Activated T-cell treated with anti-CD3 and anti-CD28 coated beads, Interleukin-2, amount 50 U/mL, for 24 hours (primary cell): ENCODE measurements at regions not wholly inside any gene's neighbourhood (a gene's known extent, or its start where the extent isn't known, plus 50 kb on each side); places are given as distances from the start of the nearest gene placed in this dataset.
"Not testable (repeated sequence)": the region's sequence is repeated elsewhere in the genome, so short reads cannot be mapped to it uniquely, and the experiment has no call there.

Source experiments
- DNase-seq: peaks from one replicate; pipeline ENCODE4 v3.0.0-alpha.2; 2020
- H3K27ac Mint-ChIP-seq: 2 replicates; pipeline ENCODE4 v1.8.0; 2020; ENCODE audit warnings: mild to moderate bottlenecking, mixed read lengths
- H3K27me3 Mint-ChIP-seq: 2 replicates; pipeline ENCODE4 v1.8.0; 2020; ENCODE audit warnings: mixed read lengths
- H3K36me3 Mint-ChIP-seq: 2 replicates; pipeline ENCODE4 v1.8.0; 2020; ENCODE audit warnings: low read depth, mixed read lengths
- H3K4me1 Mint-ChIP-seq: 2 replicates; pipeline ENCODE4 v1.8.0; 2020; ENCODE audit warnings: low read depth, mixed read lengths
- H3K4me3 Mint-ChIP-seq: 2 replicates; pipeline ENCODE4 v1.8.0; 2020; ENCODE audit warnings: mild to moderate bottlenecking, moderate library complexity, mixed read lengths
- H3K9me3 Mint-ChIP-seq: 2 replicates; pipeline ENCODE4 v1.8.0; 2020; ENCODE audit warnings: mixed read lengths

DNA sequence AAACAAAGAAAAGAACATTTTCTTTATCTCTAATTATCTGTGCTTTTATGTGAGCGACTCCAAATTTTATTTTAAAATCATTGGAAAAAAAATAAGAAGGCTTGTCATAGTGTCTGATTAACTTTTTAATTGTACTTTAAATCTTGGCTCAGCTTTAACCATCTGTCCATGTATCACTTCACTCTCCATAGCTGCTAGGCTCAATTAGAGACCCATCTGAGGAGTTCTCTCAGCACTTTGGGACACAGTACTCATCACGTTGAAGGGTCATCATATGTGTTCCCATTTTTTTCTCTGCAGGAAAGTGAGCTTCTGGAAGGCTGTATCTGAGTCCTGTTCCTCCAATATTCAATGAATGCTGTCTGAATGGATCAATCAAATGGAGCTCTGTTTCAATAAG lies 908.5 kb upstream of the ROBO1 start:
- H3K4me1 Mint-ChIP-seq = no peaks in the 10 kb centered on the region

DNA sequence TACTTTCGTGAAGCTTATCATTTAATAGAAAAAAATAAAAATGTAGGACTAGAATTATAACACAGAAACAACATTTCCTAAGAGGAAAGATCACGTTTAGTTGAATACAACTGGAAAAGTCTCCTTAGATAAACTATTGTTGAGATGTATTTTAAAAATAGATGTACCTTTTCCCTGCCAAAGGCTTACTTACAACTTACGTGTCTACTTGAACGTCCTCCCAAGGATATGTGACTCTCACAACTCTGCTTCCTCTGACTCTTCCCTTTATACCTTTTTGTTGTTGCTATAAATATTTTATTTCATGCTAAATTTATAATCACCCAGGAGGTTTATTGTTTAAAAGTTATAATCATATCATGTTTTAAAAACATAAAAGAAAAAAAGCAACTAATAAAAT lies 908.0 kb upstream of the ROBO1 start:
- Mint-ChIP-seq H3K4me1 (no peaks in the 10 kb centered on the region), H3K27ac (no peak overlapping the region), H3K4me3 (no peak overlapping the region), H3K36me3 (no peaks in the 10 kb centered on the region), H3K9me3 (peaks cover 5% of the 10 kb centered on the region), H3K27me3 (no peaks in the 10 kb centered on the region)
- DNase-seq = no peak

More for the DNA sequence above, 908.5 kb upstream of the ROBO1 start:
- no peak for DNase-seq
- Mint-ChIP-seq H3K27ac (no peak overlapping the region), H3K27me3 (no peaks in the 10 kb centered on the region), H3K9me3 (peaks cover 2% of the 10 kb centered on the region), H3K4me3 (no peak overlapping the region), H3K36me3 (no peaks in the 10 kb centered on the region)

DNA sequence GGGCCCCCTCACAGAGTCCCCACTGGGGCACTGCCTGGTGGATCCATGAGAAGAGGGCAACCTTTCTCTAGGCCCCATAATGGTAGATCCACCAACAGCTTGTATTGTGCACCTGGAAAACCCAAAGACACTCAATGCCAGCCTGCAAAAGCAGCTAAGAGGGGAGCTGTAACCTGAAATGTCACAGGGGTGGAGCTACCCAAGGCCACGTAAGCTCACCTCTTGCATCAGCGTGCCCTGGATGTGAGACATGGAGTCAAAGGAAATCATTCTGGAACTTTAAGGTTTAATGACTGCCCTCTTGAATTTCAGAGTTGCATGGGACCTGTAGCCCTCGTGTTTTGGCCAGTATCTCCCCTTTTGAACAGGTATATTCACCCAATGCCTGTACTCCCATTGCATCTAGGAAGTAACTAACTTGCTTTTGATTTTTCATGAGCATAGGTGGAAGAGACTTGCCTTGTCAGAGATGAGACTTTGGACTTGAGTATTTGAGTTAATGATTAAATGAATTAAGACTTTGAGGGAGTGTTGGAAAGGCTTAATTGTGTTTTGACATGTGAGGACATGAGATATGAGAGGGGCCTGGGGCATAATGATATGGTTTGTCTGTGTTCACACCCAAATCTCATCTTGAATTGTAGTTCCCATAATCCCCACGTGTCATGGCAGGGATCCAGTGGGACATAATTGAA lies 900.9 kb upstream of the ROBO1 start:
- DNase-seq = no peak
- Mint-ChIP-seq H3K27ac (no peak overlapping the region), H3K36me3 (no peaks in the 10 kb centered on the region), H3K27me3 (no peaks in the 10 kb centered on the region), H3K4me3 (no peak overlapping the region), H3K9me3 (peaks cover 30% of the 10 kb centered on the region), H3K4me1 (no peaks in the 10 kb centered on the region)

DNA sequence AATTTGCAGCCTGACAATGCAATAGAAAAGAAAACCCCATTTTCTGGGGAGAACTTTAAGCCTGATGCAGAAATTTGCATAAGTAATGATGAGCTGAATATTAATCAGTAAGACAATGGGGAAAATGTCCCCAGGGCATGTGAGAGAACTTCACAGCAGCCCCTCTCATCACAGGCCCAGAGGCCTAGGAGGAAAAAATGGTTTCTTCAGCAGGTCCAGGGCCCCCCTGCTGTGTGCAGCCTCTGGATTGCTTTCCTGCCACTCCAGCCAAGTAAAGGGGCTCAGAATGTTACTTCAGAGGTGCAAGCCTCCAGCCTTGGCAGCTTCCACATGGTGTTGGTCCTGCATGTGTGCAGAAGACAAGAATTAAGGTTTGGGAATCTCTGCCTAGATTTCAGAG lies 900.3 kb upstream of the ROBO1 start:
- Mint-ChIP-seq H3K4me1 (no peaks in the 10 kb centered on the region), H3K9me3 (peaks cover 28% of the 10 kb centered on the region), H3K27me3 (no peaks in the 10 kb centered on the region), H3K4me3 (no peak overlapping the region), H3K27ac (no peak overlapping the region), H3K36me3 (no peaks in the 10 kb centered on the region)
- no peak for DNase-seq

DNA sequence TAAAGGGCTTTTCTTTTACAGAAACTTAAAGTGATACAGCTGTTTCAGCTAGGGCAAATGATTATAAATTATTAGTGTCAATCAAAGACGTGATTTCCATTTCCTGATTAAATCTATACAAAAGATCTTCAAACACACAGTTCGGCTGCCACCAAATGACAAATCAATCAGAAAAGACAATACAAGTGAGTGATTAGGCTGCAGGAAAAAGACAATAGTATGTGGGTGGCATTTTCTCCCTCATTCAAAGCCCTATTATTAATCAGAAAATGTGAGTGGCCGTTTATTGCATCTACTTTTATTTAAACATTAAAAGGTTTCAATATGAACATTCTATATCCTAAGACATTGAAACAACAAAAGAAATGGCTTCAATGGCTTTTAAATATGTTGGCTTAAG lies 895.6 kb upstream of the ROBO1 start:
- Mint-ChIP-seq H3K36me3 (no peaks in the 10 kb centered on the region), H3K27me3 (no peaks in the 10 kb centered on the region), H3K27ac (no peak overlapping the region), H3K4me1 (no peaks in the 10 kb centered on the region), H3K4me3 (no peak overlapping the region), H3K9me3 (peaks cover 24% of the 10 kb centered on the region)
- DNase-seq = no peak

DNA sequence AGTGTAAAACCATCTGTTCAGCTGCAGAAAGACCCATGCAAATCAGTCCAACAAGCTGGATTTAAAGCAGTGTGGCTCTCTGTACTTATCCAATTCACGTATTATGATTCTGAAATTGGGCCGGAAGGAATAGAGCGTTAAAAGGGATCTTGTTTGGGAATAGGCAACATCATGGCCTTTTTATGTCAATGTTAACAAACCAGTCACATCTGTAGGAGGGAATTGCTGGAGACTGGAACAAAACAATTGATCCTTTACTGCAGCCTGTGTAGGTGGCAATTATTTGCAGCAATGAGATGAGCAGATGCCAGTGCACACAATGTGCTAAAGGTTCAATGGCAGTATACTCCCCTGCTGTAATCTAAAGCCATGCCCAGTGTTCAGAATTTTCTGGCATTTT lies 887.4 kb upstream of the ROBO1 start:
- no peak for DNase-seq
- H3K27me3 Mint-ChIP-seq = no peaks in the 10 kb centered on the region
- H3K9me3 Mint-ChIP-seq = peaks cover 26% of the 10 kb centered on the region

DNA sequence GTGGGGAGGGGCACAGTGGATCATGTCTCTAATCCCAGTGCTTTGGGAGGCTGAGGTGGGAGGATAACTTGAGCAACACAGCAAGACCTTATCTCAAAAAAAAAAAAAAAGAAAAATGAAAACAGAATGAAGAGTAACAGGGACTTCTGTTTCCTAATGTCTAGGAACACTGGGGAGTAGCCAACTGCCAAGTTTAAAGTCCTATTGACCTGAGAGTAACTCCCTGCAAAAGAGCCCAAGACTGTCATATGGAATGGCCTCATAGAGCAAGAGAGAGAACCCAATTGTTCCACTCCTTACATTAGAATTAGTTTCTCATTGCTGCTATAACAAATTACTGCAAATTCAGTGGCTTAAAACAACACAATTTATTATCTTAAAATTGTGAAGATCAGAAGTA lies 881.4 kb upstream of the ROBO1 start:
- Mint-ChIP-seq H3K4me3 (no peak overlapping the region), H3K27ac (no peak overlapping the region)

More for the DNA sequence above, 887.4 kb upstream of the ROBO1 start:
- no peaks in the 10 kb centered on the region for H3K4me1 Mint-ChIP-seq
- H3K27ac Mint-ChIP-seq = no peak overlapping the region
- no peak overlapping the region for H3K4me3 Mint-ChIP-seq
- no peaks in the 10 kb centered on the region for H3K36me3 Mint-ChIP-seq

DNA sequence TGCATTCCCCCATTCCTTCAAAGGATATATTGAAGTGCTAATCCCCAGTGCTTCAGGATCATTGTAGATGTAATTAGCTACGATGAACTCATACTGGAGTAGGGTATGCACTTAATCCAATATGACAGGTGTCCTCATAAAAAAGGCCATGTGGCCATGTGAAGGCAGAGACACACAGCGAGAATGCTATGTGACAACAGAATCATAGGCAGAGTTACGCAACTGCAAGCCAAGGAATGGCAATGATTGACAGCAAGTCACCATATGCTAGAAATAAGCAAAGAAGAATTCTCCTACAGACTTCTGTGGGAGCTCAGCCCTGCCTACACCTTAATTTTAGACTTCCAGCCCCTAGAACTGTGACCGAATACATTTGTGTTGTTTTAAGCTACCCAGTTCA lies 875.6 kb upstream of the ROBO1 start:
- H3K36me3 Mint-ChIP-seq = no peaks in the 10 kb centered on the region
- H3K4me1 Mint-ChIP-seq = no peaks in the 10 kb centered on the region
- H3K27me3 Mint-ChIP-seq = no peaks in the 10 kb centered on the region
- H3K27ac Mint-ChIP-seq = no peak overlapping the region
- DNase-seq = no peak
- peaks cover 22% of the 10 kb centered on the region for H3K9me3 Mint-ChIP-seq
- H3K4me3 Mint-ChIP-seq = no peak overlapping the region

More for the DNA sequence above, 881.4 kb upstream of the ROBO1 start:
- H3K27me3 Mint-ChIP-seq = no peaks in the 10 kb centered on the region
- no peaks in the 10 kb centered on the region for H3K4me1 Mint-ChIP-seq
- no peak for DNase-seq
- H3K36me3 Mint-ChIP-seq = no peaks in the 10 kb centered on the region
- H3K9me3 Mint-ChIP-seq = peaks cover 24% of the 10 kb centered on the region

DNA sequence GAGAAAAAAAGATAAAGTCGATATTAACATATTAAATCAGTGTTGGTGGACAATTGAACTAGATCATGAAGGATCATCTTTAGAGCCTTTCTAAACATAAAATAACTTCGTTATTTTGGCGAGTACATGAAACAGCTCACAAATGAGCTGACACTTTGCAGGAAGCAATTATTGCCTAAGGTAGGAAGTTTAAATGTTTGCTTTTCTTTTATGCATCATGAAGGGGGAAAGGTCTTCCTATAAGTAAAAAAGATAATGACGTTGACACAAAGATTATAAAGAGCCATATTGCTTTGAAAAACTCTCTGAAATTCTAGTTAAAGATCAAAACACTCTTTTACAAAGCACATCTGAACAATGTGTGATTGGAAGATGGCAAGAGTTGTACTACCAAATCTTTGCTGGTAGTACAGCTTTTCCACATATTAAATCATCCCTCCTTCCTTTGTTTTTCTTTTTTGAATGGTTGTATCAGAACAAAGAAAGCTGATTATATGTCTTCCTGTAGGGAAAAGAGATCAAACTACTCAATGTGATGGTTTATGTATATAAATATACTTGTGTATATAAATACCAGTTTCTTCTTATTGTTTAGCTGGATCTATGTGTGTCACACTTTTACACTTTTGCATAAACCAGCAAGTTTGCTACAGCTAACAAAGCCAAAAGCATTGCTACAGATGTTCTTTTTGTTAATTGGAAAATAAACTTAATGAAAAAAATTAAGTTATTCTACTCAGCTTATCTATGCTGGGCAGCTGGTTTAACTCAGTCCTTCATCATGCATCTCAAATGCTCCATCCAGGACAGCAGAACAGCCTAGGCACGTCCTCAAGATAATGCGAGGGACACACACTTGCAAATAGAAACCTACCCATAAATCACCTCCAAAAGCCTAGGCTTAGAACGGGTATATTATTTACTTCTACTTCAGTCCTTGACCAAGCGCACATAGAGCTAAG lies 850.8 kb upstream of the ROBO1 start:
- Mint-ChIP-seq H3K27me3 (no peaks in the 10 kb centered on the region), H3K36me3 (no peaks in the 10 kb centered on the region), H3K4me1 (no peaks in the 10 kb centered on the region), H3K4me3 (no peak overlapping the region), H3K9me3 (peaks cover 13% of the 10 kb centered on the region), H3K27ac (no peak overlapping the region)
- no peak for DNase-seq

DNA sequence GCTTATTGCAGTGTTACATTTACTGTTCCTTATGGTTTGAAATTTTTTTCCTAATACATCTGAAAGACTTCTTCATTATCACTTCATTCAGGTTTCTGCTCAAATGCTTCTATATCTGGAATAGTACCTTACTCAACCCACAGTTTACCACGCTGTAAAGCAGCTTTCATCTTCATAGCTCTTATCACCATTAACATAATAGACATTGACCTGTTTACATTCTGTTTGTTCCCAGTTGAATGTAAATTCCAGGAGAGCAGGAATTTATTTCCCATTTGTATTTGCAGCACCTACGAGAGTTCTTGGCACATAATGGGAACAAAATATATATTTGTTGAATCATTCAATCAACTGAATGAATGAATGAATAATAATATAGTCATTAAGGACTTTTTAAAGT lies 844.6 kb upstream of the ROBO1 start:
- no peak for DNase-seq
- Mint-ChIP-seq H3K36me3 (no peaks in the 10 kb centered on the region), H3K4me1 (no peaks in the 10 kb centered on the region), H3K9me3 (peaks cover 19% of the 10 kb centered on the region), H3K27ac (no peak overlapping the region), H3K27me3 (no peaks in the 10 kb centered on the region), H3K4me3 (no peak overlapping the region)

DNA sequence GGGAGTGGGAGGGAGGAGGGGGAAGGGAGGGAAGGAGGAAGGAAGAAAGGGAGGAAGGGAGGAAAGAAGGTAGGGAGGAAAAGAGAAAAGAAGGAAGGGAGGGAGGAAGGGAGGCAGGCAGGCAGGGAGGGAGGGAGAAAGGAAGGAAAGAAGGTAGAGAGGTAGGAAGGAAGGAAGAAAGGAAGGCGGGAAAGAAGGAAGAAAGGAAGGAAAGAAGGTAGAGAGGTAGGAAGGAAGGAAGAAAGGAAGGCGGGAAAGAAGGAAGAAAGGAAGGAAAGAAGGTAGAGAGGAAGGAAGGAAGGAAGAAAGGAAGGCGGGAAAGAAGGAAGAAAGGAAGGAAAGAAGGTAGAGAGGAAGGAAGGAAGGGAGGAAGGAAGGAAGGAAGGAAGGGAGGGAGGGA lies 840.3 kb upstream of the ROBO1 start:
- not testable (repeated sequence) for H3K27ac Mint-ChIP-seq, H3K36me3 Mint-ChIP-seq, H3K27me3 Mint-ChIP-seq, DNase-seq, H3K4me1 Mint-ChIP-seq, H3K4me3 Mint-ChIP-seq
- H3K9me3 Mint-ChIP-seq = peaks cover 20% of the 10 kb centered on the region

DNA sequence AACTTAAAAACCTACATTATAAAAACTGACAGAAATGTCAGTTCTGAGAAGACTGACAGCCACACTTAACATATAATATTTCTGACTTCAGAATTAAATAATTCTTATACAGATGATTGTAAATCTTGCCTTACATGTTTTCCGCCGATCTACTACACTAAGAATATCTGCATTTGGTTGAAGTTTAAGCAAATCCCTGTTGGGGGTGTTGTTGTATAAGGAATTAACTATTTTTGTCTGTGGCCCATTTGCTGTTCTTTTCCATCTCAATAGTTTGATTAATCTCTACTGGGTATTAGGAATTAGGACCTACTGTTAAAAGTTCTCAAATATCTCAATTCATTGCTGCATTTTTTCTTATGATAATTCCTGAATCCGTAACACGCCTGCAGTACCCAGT lies 838.3 kb upstream of the ROBO1 start:
- DNase-seq = no peak
- Mint-ChIP-seq H3K4me1 (no peaks in the 10 kb centered on the region), H3K9me3 (peaks cover 16% of the 10 kb centered on the region), H3K36me3 (no peaks in the 10 kb centered on the region), H3K4me3 (no peak overlapping the region), H3K27me3 (no peaks in the 10 kb centered on the region), H3K27ac (no peak overlapping the region)

DNA sequence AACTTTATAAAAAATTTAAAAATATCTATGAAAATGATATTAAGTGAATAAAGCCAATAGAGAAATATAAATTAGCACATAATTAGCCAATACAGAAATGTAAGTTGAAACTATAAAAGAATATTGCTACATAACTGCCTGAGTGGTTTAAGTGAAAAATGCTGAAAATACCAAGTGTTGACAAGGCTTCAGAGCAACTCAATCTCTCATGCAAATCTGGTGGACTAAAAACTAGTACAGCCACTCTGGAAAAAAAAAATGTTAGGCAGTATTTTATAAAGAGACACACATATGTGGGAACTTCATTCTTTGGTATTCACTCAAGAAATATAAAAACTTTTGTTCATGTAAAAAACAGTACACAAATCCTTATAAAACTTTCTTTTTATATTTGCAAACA lies 833.7 kb upstream of the ROBO1 start:
- no peak overlapping the region for H3K4me3 Mint-ChIP-seq
- H3K27ac Mint-ChIP-seq = no peak overlapping the region
- no peaks in the 10 kb centered on the region for H3K27me3 Mint-ChIP-seq
- H3K4me1 Mint-ChIP-seq = no peaks in the 10 kb centered on the region
- DNase-seq = no peak
- no peaks in the 10 kb centered on the region for H3K36me3 Mint-ChIP-seq
- peaks cover 12% of the 10 kb centered on the region for H3K9me3 Mint-ChIP-seq

DNA sequence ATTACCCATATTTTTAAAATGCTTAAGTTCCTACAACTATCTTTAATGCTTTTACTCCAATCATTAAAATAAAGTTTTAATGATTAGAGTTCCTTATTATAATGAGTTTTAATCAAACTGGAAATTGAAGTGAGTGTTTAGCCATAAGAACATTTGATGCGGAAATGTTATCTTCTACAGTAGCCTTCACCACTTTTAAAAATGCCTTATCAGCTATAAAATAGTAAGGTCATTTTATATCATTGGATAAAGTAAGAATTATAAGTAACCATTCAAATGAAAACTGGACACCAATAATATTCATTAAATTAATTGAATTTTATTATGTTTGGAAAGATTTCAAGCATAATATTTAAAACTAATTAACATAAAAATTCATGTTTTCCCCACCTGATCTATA lies 825.0 kb upstream of the ROBO1 start:
- DNase-seq = no peak
- Mint-ChIP-seq H3K4me1 (no peaks in the 10 kb centered on the region), H3K36me3 (no peaks in the 10 kb centered on the region), H3K27ac (no peak overlapping the region), H3K27me3 (no peaks in the 10 kb centered on the region), H3K9me3 (peaks cover 7% of the 10 kb centered on the region), H3K4me3 (no peak overlapping the region)

DNA sequence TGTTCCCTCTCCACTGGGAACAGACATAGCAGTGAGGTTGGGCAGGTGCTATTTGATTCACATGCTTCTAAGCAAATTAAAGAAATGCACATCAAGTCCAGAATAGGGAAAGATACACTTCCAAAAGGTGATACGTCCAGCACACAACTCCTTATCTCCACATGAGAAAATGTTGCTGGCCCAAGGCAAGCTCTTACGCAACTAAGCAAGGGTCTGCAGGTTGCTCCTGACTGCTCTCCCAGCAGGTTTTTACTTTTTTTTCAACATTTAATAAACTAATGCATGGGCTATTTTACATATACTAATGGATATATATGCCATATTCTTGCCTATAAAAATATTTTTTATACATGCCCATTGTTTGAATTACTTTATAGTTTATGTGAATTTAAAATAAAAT lies 818.5 kb upstream of the ROBO1 start:
- DNase-seq = no peak
- Mint-ChIP-seq H3K27me3 (no peaks in the 10 kb centered on the region), H3K27ac (no peak overlapping the region), H3K4me1 (no peaks in the 10 kb centered on the region), H3K36me3 (no peaks in the 10 kb centered on the region), H3K9me3 (peaks cover 2% of the 10 kb centered on the region), H3K4me3 (no peak overlapping the region)
